WTC11 (cell line): ENCODE measurements at regions not wholly inside any gene's neighbourhood (a gene's known extent, or its start where the extent isn't known, plus 50 kb on each side); places are given as distances from the start of the nearest gene placed in this dataset.

Experiments used
- ATAC-seq: fragments of 200-7000 bp; cut with Tn5 transposase; 2 replicates; pipeline ENCODE4 v1.10.0; 2021; ENCODE audit warnings: mild to moderate bottlenecking, moderate library complexity
- CTCF ChIA-PET: fragments of 300-600 bp; sonication (Branson Sonifier 250); formaldehyde crosslinking; loops from one replicate; lab custom pipeline; 2021; ENCODE audit warnings: antibody characterized with exemption; lab: Charles Lee
- POLR2A ChIA-PET: fragments of 350-600 bp; sonication (Branson Sonifier 250); formaldehyde crosslinking; loops from one replicate; lab custom pipeline; 2021; ENCODE audit warnings: antibody characterized with exemption; lab: Charles Lee
- DNase-seq: peaks from one replicate; pipeline ENCODE4 v3.0.0; 2021; ENCODE audit warnings: low spot score
- H3K27ac Mint-ChIP-seq: 2 replicates; pipeline ENCODE4 v1.8.0; 2021; ENCODE audit warnings: mixed read lengths
- H3K27me3 Mint-ChIP-seq: 2 replicates; pipeline ENCODE4 v1.8.0; 2021; ENCODE audit warnings: low read depth, mild to moderate bottlenecking, moderate library complexity, mixed read lengths
- H3K36me3 Mint-ChIP-seq: 2 replicates; pipeline ENCODE4 v1.8.0; 2021; ENCODE audit warnings: mixed read lengths
- H3K4me1 Mint-ChIP-seq: 2 replicates; pipeline ENCODE4 v1.8.0; 2022; ENCODE audit warnings: mixed read lengths
- H3K4me3 Mint-ChIP-seq: 2 replicates; pipeline ENCODE4 v1.8.0; 2021; ENCODE audit warnings: mild to moderate bottlenecking, moderate library complexity, mixed read lengths
- H3K9me3 Mint-ChIP-seq: 2 replicates; pipeline ENCODE4 v1.8.0; 2021; ENCODE audit warnings: mixed read lengths
- AFF4 ChIP-seq: sonication (generic); formaldehyde crosslinking; IDR thresholded peaks from 2 replicates; pipeline ENCODE4 v1.8.1; 2023; ENCODE audit warnings: mild to moderate bottlenecking, missing genetic modification reagents, borderline replicate concordance
- ATF1 ChIP-seq: sonication (generic); formaldehyde crosslinking; IDR thresholded peaks from 2 replicates; pipeline ENCODE4 v1.8.1; 2023; ENCODE audit warnings: mild to moderate bottlenecking, moderate library complexity, missing genetic modification reagents
- E2F5 ChIP-seq: sonication (generic); formaldehyde crosslinking; IDR thresholded peaks from 2 replicates; pipeline ENCODE4 v1.8.1; 2022; ENCODE audit warnings: mild to moderate bottlenecking, moderate library complexity, missing genetic modification reagents
- FOXK1 ChIP-seq: sonication (generic); formaldehyde crosslinking; IDR thresholded peaks from 2 replicates; pipeline ENCODE4 v1.8.0; 2022; ENCODE audit warnings: mild to moderate bottlenecking, moderate library complexity, missing genetic modification reagents
- MAX ChIP-seq: sonication (generic); formaldehyde crosslinking; IDR thresholded peaks from 2 replicates; pipeline ENCODE4 v1.8.0; 2022; ENCODE audit warnings: mild to moderate bottlenecking, missing genetic modification reagents
- NFE2L1 ChIP-seq: sonication (generic); formaldehyde crosslinking; IDR thresholded peaks from 2 replicates; pipeline ENCODE4 v1.8.1; 2023; ENCODE audit warnings: missing genetic modification reagents
- PRRX2 ChIP-seq: fragments of 250-450 bp; sonication (Bioruptor Pico); IDR thresholded peaks from 2 replicates; pipeline ENCODE4 v1.8.0; 2021; ENCODE audit warnings: mild to moderate bottlenecking
- SMAD4 ChIP-seq: sonication (generic); formaldehyde crosslinking; IDR thresholded peaks from 2 replicates; pipeline ENCODE4 v1.8.0; 2022; ENCODE audit warnings: mild to moderate bottlenecking, missing genetic modification reagents
- SP1 ChIP-seq: sonication (generic); formaldehyde crosslinking; conservative IDR thresholded peaks from 2 replicates; pipeline ENCODE4 v1.8.1; 2022; ENCODE audit warnings: missing genetic modification reagents
- STAT6 ChIP-seq: sonication (generic); formaldehyde crosslinking; conservative IDR thresholded peaks from 2 replicates; pipeline ENCODE4 v1.8.1; 2023; ENCODE audit warnings: mild to moderate bottlenecking, low read depth, missing genetic modification reagents, moderate library complexity
- ZBTB21 ChIP-seq: sonication (generic); formaldehyde crosslinking; IDR thresholded peaks from 2 replicates; pipeline ENCODE4 v1.8.1; 2023; ENCODE audit warnings: mild to moderate bottlenecking, missing genetic modification reagents, borderline replicate concordance
- ZNF138 ChIP-seq: sonication (generic); formaldehyde crosslinking; conservative IDR thresholded peaks from 2 replicates; pipeline ENCODE4 v1.8.1; 2022; ENCODE audit warnings: mild to moderate bottlenecking, moderate library complexity, missing genetic modification reagents
- ZNF396 ChIP-seq: fragments of 250-450 bp; sonication (Bioruptor Pico); IDR thresholded peaks from 2 replicates; pipeline ENCODE4 v1.8.0; 2021; ENCODE audit warnings: mild to moderate bottlenecking, moderate library complexity, borderline replicate concordance
- ZNF423 ChIP-seq: fragments of 250-450 bp; sonication (Bioruptor Pico); IDR thresholded peaks from 2 replicates; pipeline ENCODE4 v2.1.2; 2022; ENCODE audit warnings: mild to moderate bottlenecking, moderate library complexity
- TF ChIP-seq, protein P1 (sequence below): fragments of 250-450 bp; sonication (Bioruptor Pico); IDR thresholded peaks from 2 replicates; pipeline ENCODE4 v1.9.0; 2021; ENCODE audit warnings: mild to moderate bottlenecking, borderline replicate concordance
- TF ChIP-seq, protein P2 (sequence below): sonication (generic); formaldehyde crosslinking; IDR thresholded peaks from 2 replicates; pipeline ENCODE4 v1.8.0; 2023; ENCODE audit warnings: missing genetic modification reagents, mild to moderate bottlenecking, borderline replicate concordance
- TF ChIP-seq, protein P3 (sequence below): fragments of 250-450 bp; sonication (Bioruptor Pico); IDR thresholded peaks from 2 replicates; pipeline ENCODE4 v1.9.0; 2021; ENCODE audit warnings: moderate library complexity, mild to moderate bottlenecking, inconsistent platforms, borderline replicate concordance

DNA sequence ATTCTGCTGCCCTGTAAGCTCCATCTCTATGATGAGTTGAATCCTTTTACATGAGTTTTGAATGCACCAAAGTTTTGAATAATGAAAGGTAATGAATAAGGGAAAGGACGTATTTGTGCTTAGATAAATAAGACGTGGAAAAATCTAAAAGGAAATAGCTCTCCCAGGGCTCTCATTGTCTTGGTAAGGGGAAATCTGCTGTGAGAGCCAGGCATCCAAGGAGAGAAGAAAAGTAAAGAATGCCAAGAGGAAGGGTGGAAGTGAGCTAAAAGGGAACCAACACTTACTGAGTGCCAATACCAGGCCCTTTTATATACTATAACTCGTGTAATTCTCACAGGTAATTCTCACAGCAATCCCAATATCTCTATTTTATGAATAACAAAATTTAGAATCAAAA is 62.6 kb upstream of the KLHL13 start:
- TF ChIP-seq E2F5 (no peak), SP1 (CRISPR knock-in tag) (no peak), FOXK1 (no peak)
- TF ChIP-seq, protein P1, sequence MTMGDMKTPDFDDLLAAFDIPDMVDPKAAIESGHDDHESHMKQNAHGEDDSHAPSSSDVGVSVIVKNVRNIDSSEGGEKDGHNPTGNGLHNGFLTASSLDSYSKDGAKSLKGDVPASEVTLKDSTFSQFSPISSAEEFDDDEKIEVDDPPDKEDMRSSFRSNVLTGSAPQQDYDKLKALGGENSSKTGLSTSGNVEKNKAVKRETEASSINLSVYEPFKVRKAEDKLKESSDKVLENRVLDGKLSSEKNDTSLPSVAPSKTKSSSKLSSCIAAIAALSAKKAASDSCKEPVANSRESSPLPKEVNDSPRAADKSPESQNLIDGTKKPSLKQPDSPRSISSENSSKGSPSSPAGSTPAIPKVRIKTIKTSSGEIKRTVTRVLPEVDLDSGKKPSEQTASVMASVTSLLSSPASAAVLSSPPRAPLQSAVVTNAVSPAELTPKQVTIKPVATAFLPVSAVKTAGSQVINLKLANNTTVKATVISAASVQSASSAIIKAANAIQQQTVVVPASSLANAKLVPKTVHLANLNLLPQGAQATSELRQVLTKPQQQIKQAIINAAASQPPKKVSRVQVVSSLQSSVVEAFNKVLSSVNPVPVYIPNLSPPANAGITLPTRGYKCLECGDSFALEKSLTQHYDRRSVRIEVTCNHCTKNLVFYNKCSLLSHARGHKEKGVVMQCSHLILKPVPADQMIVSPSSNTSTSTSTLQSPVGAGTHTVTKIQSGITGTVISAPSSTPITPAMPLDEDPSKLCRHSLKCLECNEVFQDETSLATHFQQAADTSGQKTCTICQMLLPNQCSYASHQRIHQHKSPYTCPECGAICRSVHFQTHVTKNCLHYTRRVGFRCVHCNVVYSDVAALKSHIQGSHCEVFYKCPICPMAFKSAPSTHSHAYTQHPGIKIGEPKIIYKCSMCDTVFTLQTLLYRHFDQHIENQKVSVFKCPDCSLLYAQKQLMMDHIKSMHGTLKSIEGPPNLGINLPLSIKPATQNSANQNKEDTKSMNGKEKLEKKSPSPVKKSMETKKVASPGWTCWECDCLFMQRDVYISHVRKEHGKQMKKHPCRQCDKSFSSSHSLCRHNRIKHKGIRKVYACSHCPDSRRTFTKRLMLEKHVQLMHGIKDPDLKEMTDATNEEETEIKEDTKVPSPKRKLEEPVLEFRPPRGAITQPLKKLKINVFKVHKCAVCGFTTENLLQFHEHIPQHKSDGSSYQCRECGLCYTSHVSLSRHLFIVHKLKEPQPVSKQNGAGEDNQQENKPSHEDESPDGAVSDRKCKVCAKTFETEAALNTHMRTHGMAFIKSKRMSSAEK: no peak
- TF ChIP-seq, all 79 proteins: peak for 0
- ATAC-seq (peak; percentile 44), DNase-seq (no peak)
- ChIA-PET CTCF (interaction anchor here (0.6 to 0.7 kb wide), 2 partner anchors 172 to 182 kb away, joined by 3 read pairs; no protein-coding TSS in a partner anchor), POLR2A (no interaction called here)
- H3K36me3 Mint-ChIP-seq: no peaks in the 10 kb centered on the region
- no peak overlapping the region for H3K4me3 Mint-ChIP-seq
- H3K9me3 Mint-ChIP-seq: no peaks in the 10 kb centered on the region
- no peaks in the 10 kb centered on the region for H3K27me3 Mint-ChIP-seq
- peaks cover 35% of the 10 kb centered on the region for H3K4me1 Mint-ChIP-seq
- no peak overlapping the region for H3K27ac Mint-ChIP-seq

DNA sequence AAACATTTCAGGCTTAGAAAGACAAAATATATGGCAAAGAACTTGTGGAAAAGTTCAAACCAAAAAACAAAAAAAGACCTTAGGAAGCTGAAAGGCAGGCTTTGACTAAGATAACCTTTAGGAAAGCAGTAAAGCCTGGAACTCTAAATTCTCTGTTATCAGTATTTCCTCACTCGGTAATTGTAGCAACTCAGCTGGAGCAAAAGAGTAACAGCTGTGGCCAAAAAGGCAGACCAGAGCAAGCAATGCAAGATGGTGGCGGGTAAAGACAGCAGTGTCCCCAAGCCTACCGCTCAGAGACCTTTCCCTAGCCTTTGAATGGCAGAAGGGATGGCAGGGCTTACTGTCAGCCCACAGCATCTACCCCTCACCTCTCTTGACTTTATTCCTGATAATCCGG is 63.1 kb upstream of the KLHL13 start:
- no peak overlapping the region for H3K27ac Mint-ChIP-seq
- CTCF ChIA-PET: interaction anchor here (0.7 kb wide), 1 partner anchor 183 kb away, joined by 3 read pairs; no protein-coding TSS in a partner anchor
- TF ChIP-seq ZBTB21 (CRISPR knock-in tag): no peak
- no peak for TF ChIP-seq SP1 (CRISPR knock-in tag)
- no peak for TF ChIP-seq ZNF423 (CRISPR knock-in tag)
- no peak for TF ChIP-seq ZNF396 (CRISPR knock-in tag)
- no peak for TF ChIP-seq AFF4 (CRISPR knock-in tag)
- no peak for TF ChIP-seq STAT6 (CRISPR knock-in tag)
- TF ChIP-seq NFE2L1 (CRISPR knock-in tag): no peak
- TF ChIP-seq PRRX2 (CRISPR knock-in tag): no peak
- TF ChIP-seq, protein P2, sequence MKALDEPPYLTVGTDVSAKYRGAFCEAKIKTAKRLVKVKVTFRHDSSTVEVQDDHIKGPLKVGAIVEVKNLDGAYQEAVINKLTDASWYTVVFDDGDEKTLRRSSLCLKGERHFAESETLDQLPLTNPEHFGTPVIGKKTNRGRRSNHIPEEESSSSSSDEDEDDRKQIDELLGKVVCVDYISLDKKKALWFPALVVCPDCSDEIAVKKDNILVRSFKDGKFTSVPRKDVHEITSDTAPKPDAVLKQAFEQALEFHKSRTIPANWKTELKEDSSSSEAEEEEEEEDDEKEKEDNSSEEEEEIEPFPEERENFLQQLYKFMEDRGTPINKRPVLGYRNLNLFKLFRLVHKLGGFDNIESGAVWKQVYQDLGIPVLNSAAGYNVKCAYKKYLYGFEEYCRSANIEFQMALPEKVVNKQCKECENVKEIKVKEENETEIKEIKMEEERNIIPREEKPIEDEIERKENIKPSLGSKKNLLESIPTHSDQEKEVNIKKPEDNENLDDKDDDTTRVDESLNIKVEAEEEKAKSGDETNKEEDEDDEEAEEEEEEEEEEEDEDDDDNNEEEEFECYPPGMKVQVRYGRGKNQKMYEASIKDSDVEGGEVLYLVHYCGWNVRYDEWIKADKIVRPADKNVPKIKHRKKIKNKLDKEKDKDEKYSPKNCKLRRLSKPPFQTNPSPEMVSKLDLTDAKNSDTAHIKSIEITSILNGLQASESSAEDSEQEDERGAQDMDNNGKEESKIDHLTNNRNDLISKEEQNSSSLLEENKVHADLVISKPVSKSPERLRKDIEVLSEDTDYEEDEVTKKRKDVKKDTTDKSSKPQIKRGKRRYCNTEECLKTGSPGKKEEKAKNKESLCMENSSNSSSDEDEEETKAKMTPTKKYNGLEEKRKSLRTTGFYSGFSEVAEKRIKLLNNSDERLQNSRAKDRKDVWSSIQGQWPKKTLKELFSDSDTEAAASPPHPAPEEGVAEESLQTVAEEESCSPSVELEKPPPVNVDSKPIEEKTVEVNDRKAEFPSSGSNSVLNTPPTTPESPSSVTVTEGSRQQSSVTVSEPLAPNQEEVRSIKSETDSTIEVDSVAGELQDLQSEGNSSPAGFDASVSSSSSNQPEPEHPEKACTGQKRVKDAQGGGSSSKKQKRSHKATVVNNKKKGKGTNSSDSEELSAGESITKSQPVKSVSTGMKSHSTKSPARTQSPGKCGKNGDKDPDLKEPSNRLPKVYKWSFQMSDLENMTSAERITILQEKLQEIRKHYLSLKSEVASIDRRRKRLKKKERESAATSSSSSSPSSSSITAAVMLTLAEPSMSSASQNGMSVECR (CRISPR knock-in tag): no peak
- TF ChIP-seq MAX (CRISPR knock-in tag): no peak
- TF ChIP-seq ZNF138 (CRISPR knock-in tag): no peak
- no peak for TF ChIP-seq SMAD4 (CRISPR knock-in tag)
- TF ChIP-seq, protein P3, sequence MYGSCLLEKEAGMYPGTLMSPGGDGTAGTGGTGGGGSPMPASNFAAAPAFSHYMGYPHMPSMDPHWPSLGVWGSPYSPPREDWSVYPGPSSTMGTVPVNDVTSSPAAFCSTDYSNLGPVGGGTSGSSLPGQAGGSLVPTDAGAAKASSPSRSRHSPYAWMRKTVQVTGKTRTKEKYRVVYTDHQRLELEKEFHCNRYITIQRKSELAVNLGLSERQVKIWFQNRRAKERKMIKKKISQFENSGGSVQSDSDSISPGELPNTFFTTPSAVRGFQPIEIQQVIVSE (CRISPR knock-in tag): no peak
- TF ChIP-seq ATF1 (CRISPR knock-in tag): no peak

More for the DNA sequence above, 63.1 kb upstream of the KLHL13 start:
- Mint-ChIP-seq H3K9me3 (no peaks in the 10 kb centered on the region), H3K27me3 (no peaks in the 10 kb centered on the region), H3K4me1 (peaks cover 35% of the 10 kb centered on the region), H3K4me3 (no peak overlapping the region), H3K36me3 (no peaks in the 10 kb centered on the region)
- POLR2A ChIA-PET: no interaction called here
- DNase-seq (no peak), ATAC-seq (no peak)
